Dedifferentiated amniotic fluid mesenchymal stem cell (primary cell): ENCODE measurements at regions not wholly inside any gene's neighbourhood (a gene's known extent, or its start where the extent isn't known, plus 50 kb on each side); places are given as distances from the start of the nearest gene placed in this dataset.
"Not testable (repeated sequence)": the region's sequence is repeated elsewhere in the genome, so short reads cannot be mapped to it uniquely, and the experiment has no call there.

Experiments used
- DNase-seq: peaks from one replicate; pipeline ENCODE4 v3.0.0-alpha.2; 2016; ENCODE audit errors: extremely low spot score

DNA sequence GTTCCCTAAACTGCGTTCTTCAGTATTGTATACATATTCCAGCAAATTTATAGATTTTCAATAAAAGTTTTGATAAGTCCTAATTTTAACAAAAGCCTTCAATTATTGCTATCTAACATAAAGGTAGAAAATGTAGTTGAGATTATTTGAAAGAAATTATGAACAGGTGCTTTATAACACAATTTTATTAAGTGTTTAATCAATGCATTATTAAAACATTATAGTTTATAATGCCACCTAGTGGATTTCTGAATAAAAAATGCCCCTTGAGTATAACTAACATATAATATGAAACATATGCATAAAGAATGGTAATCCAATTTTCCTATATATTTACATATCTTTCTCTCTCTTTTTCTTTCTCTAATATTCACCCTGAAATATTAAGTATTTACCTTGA lies 515.3 kb downstream of the SLC6A15 start:
- DNase-seq = no peak

- not testable (repeated sequence) for DNase-seq
Observed at GRCh38 chr12:84391176-84391575, 521.4 kb downstream of the SLC6A15 start.

GRCh38 chr12:84384384-84384783 lies 528.2 kb downstream of the SLC6A15 start:
- DNase-seq = no peak

DNA sequence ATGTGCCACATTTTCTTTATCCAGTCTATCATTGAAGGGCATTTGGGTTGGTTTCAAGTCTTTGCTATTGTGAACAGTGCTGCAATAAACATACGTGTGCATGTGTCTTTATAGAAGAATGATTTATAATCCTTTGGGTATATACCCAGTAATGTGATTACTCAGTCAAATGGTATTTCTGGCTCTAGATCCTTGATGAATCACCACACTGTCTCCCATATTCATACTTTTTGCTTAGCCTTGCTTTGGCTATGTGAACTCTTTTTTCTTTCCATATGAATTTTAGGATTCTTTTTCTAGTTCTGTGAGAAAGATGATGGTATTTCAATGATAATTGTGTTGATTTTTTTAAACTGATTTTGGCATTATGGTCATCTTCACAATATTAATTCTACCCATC lies 530.1 kb downstream of the SLC6A15 start:
- not testable (repeated sequence) for DNase-seq

DNA sequence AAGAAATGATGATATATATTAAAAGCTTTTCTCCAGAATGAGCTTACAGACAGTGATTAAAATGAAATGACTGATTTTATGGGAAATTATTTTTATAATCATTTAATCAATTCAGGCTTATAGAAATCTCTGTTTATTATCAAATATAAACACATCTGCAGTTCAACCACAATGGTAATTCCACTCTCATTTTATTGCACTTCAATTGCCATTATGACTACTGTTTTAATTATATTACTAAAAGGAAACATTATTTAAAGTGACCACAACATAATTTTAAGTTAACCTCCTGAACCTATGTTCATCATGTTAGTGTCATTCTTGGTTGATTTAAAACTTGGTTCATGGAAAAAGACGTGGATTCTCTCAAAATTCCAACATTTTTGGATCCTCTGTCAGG lies 536.3 kb downstream of the SLC6A15 start:
- DNase-seq = no peak

DNA sequence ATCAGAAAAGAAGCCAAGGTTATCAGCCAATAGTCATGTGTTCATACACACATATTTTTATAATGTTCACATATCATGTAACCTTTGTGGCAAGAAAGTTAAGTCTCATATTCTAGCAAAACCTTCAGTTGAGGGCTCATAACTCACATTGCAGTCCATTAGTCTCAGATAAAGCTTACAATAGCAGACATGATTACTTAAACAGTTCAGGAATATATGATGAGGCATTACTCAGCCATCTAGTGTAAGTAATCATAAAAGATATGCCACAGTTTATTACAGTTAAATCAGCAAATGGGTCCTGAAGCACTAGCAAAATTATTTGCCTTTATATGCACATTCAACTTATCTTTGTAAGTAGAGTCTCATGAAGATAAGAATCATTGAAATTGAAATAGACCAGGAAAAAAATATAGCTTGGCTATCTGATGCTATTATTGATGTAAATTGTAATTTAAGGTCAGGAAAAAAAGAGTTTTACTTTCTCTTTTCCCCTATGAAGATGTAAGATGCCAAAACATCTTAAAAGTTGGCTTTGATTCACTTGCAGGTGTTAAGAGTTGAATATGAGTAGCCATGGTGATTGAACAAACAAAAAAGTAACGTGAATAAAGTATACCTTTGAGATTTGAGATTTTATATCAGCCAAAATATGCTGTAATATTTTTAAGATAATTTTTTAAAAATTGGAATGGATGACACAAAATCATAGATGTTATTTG lies 537.0 kb downstream of the SLC6A15 start:
- no peak for DNase-seq

DNA sequence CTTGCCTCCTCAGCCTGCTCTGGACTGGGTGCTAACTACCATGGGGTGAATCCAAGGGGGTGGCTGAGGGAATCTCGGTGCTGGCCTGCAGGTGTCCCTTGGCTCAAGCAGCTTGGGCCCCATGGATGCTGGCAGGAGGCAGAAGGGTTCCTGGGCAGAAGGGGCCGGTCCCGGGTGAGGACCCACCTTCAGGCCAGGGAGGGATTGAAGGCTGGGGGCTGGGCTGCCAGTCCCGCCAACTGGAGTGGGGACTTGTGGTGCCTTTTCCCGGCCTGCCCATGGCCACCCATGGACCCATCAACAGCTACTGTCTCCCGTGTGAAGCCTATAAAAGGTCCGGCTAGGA lies 550.1 kb downstream of the SLC6A15 start:
- no peak for DNase-seq

DNA sequence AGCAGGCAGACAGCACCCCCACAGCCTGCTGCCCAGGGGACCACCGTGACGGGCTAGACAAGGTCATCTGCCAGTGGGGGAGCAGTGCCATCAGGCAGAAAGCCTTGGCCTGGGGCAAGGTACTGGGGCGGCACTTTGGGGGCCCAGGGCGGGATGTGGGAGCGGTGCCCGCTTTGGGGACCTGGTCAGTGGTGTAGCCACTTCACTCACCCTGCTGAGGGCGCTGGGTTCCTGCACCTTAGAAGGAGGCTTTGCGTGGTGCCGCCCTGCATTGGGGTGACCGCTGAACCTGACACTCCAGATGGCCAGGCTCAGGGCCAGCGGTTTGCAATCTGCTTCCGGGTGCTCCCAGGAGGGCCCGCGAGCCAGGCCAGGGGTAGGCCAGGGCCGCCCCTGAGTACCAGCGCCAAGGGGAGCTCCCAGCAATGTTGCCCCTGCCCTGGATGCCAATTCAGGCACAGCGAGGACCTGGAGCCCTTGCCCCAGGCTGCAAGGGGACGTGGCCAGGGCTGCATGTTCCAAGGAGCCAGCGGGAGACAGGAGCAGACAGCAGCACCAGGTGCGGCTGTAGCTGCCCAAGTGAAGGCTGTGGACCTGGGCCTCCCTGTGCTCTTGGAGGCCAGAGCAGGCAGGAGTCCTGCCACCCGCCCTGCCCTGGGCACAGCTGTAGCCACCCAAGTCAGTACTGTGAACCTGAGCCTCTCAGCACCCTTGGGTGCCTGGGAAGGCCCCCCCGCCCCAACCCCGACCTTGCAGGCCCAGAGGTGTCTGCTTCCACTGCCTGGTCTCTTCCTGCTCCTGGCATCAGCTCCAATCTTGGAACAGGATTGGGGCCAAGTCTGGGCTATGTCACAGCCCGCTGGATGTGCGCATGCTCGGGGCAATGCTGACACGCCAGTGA lies 550.7 kb downstream of the SLC6A15 start:
- DNase-seq = no peak

- DNase-seq = no peak
Observed at GRCh38 chr12:84357314-84357713, 555.3 kb downstream of the SLC6A15 start.

DNA sequence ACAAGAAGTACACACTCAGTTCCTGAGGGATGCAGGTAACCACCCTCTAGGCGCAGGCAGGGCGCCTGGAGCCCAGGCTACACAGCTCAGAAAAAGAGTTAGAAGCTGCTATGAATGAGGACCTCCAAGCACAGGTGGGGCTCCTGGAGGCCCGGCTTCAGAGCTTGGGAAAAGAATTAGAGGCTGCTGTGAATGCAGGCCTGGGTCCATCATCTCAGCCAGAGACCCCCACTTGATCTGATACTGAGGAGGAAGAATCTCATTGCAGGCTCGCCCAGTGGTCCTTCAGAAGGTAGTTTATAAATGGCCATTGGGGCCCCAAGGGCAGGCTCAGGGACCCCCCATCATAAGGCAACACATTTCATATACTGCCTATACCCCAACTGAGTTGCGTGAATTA lies 556.4 kb downstream of the SLC6A15 start:
- no peak for DNase-seq

DNA sequence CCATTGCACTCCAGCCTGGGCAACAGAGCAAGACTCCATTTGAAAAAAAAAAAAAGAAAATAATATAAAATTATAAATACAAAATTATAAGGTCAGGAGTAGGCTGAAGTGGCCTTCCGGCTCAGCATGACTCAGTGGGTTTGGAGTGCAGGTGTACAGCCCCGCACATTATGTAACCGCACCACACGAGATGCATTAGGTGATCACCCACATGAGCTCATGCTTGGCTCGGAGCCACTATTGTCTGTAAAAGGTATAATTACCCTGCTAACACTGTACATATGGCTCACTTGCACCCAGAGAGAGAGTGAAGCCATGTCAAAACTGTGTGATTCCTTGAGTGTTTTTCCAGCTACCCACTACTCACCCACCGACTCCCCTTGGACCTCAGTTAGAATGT lies 557.0 kb downstream of the SLC6A15 start:
- no peak for DNase-seq

DNA sequence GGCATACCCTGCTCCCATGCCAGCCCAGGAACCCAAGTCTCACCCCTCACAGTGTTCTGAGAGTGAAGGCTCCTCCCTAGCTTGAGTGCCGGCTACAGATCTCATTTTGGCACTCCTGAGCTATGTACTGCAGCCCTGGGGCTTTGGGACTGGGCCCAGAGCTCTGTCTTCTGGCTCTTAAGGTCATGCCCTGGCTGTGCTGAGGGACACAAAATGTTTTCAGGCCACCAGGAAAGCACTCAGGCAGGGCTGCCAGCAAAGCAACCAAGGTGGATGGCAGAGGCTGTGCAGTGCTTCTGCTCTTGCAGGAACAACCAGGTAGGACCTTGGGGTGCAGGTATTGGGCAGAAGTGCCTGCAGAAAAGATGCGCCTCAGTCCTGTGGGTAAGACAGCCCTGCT lies 564.0 kb downstream of the SLC6A15 start:
- no peak for DNase-seq

GRCh38 chr12:84341467-84342193 lies 571.0 kb downstream of the SLC6A15 start:
- DNase-seq = no peak

GRCh38 chr12:84336231-84336630 lies 576.4 kb downstream of the SLC6A15 start:
- no peak for DNase-seq

- DNase-seq = no peak
Observed at GRCh38 chr12:84329938-84330337, 582.7 kb downstream of the SLC6A15 start.

DNA sequence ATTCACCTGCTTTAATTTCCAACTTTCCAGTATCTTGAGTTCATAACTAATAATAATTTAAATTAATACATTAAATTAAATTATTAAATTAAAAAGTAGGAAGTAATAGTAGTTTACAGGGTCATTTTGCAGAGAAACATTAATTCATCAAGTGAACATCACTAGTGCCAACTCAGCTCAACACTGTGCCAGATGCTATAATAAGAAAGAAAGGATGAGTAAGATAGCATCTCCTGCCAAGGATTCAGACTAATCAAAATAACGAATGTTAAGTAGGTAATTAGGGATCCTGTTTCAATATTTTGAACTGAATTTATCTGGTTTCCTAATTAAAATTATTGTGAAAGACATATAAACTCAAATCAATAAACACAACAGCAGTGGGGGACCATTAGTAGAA lies 596.7 kb downstream of the SLC6A15 start:
- no peak for DNase-seq

GRCh38 chr12:84313323-84313675 lies 599.3 kb downstream of the SLC6A15 start:
- no peak for DNase-seq

DNA sequence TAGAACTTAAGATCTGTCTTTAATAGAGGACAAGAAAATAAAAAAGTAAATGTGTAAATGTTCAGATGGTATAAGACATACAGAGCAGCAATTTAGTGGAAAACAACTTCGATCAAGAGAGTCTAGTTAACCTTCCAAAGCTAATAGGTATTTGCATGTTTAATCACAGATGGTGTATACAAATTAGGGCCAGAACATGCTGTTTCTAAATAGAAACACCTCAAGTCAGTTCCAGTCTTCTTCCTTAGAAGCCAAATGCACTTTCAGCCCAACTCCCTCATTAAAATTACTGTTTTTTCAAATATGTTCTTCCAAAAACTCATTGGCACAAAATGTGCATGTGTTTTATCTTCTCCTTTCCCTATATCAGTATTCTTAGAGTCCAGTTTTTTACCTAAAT lies 604.4 kb downstream of the SLC6A15 start:
- no peak for DNase-seq

DNA sequence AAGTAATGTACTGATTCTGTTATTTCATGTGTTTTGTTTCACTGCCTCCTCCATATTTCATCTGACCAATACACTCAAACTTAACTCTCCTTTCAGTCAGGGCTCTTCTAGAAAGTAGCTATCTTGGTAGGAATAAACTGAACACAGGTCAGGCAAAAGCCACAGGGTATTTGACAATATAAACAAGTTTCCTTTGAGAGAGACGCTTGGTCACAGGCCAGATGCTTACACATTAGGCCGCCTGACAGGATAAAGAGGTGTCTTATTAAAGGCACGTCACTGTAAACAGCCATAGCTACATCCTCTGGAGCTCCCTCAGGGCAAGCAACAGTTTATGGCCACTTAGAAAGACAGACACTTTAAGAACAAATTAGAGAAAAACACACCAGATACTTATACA lies 607.5 kb downstream of the SLC6A15 start:
- no peak for DNase-seq

DNA sequence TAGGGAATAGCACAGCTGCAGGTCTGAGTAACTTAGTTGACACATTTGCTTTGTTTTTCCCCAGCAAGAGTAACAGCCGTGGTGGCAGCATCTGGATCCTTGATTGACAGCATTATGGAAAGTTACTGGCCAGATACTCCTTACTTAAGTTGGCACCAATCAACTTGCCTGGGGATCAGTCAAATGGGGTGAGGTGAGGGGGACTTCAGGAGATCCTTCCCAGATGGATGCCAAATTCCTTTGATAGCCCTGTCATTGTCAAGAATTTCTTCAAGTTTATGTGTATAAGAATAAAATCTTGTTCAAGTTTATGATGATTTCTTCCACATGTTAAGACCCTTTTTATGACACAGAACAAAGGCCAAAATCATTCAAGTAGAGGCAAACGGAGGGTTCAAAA lies 618.4 kb downstream of the SLC6A15 start:
- no peak for DNase-seq

DNA sequence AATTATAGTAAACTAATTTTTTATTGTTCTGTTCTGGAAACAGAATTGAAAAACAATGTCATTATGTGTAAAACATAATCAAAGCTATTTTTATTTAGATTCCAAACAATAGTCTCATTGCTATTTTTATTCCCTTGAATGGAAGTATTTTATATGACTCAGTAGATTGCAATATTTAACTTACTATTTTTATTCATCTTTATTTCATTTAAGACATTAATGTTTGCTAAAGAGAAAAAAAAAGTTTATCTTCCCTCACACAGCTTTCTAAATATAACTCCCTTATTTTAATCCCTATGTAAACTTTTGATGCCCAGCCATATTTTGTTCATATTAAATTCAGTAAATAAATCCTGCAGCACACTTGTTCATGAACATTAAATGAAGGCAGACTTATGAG lies 622.4 kb downstream of the SLC6A15 start:
- no peak for DNase-seq

DNA sequence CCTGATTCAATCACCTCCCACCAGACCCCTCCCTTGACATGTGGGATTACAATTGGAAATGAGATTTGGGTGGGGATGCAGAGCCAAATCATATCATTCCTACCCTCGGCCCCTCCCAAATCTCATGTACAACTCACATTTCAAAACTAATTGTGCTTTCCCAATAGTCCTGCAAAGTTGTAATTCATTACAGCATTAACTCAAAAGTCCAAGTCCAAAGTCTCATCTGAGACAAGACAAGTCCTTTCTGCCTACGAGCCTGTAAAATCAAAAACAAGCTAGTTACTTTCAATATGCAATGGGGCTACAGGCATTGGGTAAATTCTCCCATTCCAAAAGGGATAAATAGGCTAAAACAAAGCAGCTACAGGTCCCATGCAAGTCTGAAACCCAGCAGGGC lies 634.6 kb downstream of the SLC6A15 start:
- no peak for DNase-seq

DNA sequence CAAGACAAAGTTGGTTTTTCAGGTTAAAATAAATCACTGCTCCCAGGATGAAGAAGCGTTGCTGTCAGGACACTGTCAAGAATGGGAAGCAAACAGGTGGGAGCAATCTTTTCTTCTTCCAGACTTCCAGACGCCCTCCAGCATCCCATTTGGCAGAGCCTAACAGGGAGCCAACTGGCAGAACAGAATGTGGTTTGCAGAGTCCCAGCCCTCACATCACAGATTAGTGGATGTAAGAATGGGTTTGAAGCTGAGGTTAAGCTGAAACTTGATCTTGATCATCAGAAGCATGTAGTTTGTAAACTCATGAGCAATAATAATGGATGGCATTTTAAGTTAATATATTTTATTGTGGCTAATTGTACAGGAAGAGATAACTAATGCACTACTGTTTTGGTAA lies 636.4 kb downstream of the SLC6A15 start:
- DNase-seq = no peak
